ENCODE measurements at regions not wholly inside any gene's neighbourhood (a gene's known extent, or its start where the extent isn't known, plus 50 kb on each side); places are given as distances from the start of the nearest gene placed in this dataset.

- TF ChIP-seq USF2 (IDR thresholded peaks at IDR 0.05; ENCODE audit: low read length) (no peak), CTCF (IDR thresholded peaks at IDR 0.05; ENCODE audit: control extremely low read depth in 1 of 3, insufficient read depth in 1 of 3, low read depth in 1 of 3, low read length in 3 of 3) (no peak), EGR1 (IDR thresholded peaks at IDR 0.05; ENCODE audit: borderline replicate concordance, low read depth, low read length) (no peak), POLR2A (IDR thresholded peaks at IDR 0.05; ENCODE audit: control extremely low read depth in 1 of 2, low read depth in 2 of 2, low read length in 2 of 2) (no peak), SIRT6 (IDR thresholded peaks at IDR 0.05; ENCODE audit: low read length) (no peak), EZH2 (IDR thresholded peaks at IDR 0.05; ENCODE audit: low read depth, low read length, severe bottlenecking) (no peak), BRCA1 (IDR thresholded peaks at IDR 0.05; ENCODE audit: low read depth, low read length) (no peak), SIN3A (conservative IDR thresholded peaks at IDR 0.05 in 1 of 2, IDR thresholded peaks at IDR 0.05 in 1 of 2; ENCODE audit: low read depth in 1 of 2, low read length in 2 of 2) (no peak), MAX (IDR thresholded peaks at IDR 0.05) (no peak), CEBPB (IDR thresholded peaks at IDR 0.05; ENCODE audit: low read depth, low read length) (no peak)
These were observed 361.1 kb upstream of the BOD1L1 start for GRCh38 chr4:13988353-13989305.

All from H1 (cell line).